NCI-H774 (cell line): ENCODE measurements at regions not wholly inside any gene's neighbourhood (a gene's known extent, or its start where the extent isn't known, plus 50 kb on each side); places are given as distances from the start of the nearest gene placed in this dataset.

Experiments
- DNase-seq: peaks from one replicate; lab custom pipeline; 2025; lab: John Stamatoyannopoulos, UW

DNA sequence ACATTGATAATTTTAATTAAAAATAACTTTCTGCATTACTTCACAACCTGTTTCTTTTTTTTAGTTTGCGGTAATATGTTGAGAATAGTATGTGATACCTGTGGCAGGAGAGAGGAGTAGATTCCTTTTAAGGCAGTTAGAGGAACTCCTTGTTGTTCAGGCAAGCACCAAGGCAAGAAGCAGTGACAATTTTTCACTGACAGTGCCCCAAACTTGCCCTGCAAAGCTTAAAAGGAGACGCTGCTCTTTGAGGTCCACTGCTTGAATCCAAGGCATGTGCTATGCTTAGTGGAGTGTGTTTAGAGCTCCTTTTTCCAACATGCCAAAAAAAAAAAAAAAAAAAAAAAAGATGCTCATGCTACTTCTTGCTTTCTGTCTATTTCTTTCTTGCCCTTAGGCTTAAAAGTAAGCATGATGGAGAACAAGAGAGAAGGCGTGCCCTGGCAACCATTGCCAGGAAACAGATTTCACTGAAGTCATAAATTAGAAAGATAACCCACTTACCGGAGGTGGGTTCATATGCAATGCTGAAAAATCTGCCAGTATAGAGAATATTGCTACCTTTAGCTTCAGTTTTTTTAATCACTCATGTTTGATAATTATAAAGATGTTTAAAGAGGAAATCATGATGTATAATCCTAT, 58.3 kb upstream of the DYRK2 start:
- no peak for DNase-seq

DNA sequence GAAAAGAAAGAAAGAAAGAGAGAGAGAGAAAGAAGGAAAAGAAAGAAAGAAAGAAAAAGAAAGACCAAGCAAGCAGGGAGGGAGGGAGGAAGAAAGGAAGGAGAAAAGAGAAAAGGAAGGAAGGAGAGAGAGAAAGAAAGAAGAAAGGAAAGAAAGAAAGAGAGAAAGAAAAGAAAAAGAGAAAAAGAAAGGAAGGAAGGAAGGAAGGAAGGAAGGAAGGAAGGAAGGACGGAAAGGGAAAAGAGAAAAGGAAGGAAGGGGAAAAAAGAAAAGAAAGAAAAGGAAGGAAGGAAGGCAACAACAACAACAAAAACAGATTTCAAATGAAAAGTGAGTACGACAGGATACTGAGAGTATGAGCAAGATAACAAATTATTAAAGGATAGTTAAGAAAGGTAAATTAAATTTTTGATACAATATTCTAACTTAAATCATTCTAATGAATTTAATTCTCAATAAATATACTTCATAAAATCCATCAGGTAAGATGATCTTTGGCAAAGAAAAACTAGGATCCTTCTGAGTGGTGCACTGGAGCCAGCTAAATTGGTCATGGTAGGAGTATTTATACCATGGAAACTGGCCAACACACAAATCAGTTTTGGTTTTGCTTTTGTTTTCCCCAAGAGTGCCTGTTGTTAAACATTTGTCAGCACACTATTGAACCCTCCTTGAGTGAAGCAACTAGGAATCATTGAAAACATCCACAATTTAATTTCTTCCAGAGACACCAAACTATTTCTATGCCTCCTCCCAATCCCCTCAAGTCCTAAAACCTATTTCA, 56.1 kb upstream of the DYRK2 start:
- DNase-seq: peak; percentile 54

DNA sequence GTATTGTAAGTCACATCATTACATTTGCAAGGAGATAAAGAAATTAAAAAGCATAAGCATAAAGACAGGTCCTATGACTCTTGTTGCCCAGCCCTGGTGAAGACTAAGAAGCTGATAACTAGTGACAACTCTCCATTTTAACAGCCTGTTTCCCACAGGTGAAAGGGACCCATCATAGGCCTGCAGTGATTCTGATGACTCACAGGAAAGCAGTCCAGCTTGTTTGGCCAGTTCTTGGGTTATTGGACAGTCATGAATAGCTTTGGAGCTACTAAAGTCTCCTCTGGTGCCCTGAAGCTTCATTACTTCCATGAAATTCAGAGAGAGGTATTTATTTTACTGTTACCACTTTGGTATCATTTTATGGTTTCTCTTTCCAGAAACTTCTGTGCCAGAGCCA, 55.5 kb upstream of the DYRK2 start:
- peak; percentile 77 for DNase-seq

GRCh38 chr12:67593461-67594330, 54.8 kb upstream of the DYRK2 start:
- peak; percentile 47 for DNase-seq

GRCh38 chr12:67594888-67595287, 53.7 kb upstream of the DYRK2 start:
- no peak for DNase-seq

- DNase-seq: no peak
Measured at GRCh38 chr12:67595365-67595764, 53.2 kb upstream of the DYRK2 start.

- DNase-seq: peak; percentile 21
Measured at GRCh38 chr12:67598598-67598997, 49.9 kb upstream of the DYRK2 start.
